ENCODE measurements at regions not wholly inside any gene's neighbourhood (a gene's known extent, or its start where the extent isn't known, plus 50 kb on each side); places are given as distances from the start of the nearest gene placed in this dataset.

GRCh38 chr4:189404271-189404670, 536.4 kb upstream of the FRG1 start:
- TF ChIP-seq, protein P1, sequence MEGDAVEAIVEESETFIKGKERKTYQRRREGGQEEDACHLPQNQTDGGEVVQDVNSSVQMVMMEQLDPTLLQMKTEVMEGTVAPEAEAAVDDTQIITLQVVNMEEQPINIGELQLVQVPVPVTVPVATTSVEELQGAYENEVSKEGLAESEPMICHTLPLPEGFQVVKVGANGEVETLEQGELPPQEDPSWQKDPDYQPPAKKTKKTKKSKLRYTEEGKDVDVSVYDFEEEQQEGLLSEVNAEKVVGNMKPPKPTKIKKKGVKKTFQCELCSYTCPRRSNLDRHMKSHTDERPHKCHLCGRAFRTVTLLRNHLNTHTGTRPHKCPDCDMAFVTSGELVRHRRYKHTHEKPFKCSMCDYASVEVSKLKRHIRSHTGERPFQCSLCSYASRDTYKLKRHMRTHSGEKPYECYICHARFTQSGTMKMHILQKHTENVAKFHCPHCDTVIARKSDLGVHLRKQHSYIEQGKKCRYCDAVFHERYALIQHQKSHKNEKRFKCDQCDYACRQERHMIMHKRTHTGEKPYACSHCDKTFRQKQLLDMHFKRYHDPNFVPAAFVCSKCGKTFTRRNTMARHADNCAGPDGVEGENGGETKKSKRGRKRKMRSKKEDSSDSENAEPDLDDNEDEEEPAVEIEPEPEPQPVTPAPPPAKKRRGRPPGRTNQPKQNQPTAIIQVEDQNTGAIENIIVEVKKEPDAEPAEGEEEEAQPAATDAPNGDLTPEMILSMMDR (IDR thresholded peaks at IDR 0.05), result no peak
- no peak for TF ChIP-seq POLR2A (IDR thresholded peaks at IDR 0.05)

Measured in lower leg skin (tissue), 3 donors.